H1 (cell line): ENCODE measurements at regions not wholly inside any gene's neighbourhood (a gene's known extent, or its start where the extent isn't known, plus 50 kb on each side); places are given as distances from the start of the nearest gene placed in this dataset.

ENCODE experiments used
- CTCF ChIA-PET: fragments of 300-600 bp; sonication (Branson Sonifier 250); formaldehyde crosslinking; loops from one replicate; lab custom pipeline; 2021; ENCODE audit not compliant: partially characterized antibody; lab: Charles Lee
- POLR2A ChIA-PET: fragments of 300-600 bp; sonication (Branson Sonifier 250); formaldehyde crosslinking; loops from one replicate; lab custom pipeline; 2021; ENCODE audit warnings: inconsistent platforms; ENCODE audit not compliant: partially characterized antibody; lab: Charles Lee
- DNase-seq, 2 experiments: peaks; one replicate each; pipeline versions ENCODE4 v3.0.0 to v3.0.0-alpha.2; 2010 to 2022; ENCODE audit warnings: low spot score in 2 of 2, low read depth in 1 of 2, mixed read lengths in 1 of 2
- FAIRE-seq: peaks from 2 replicates; lab custom pipeline; 2011; peaks lifted over from hg19 to GRCh38; lab: Jason Lieb, UNC
- H2AFZ ChIP-seq: 2 replicates; pipeline ENCODE4 v1.8.1; 2012; ENCODE audit warnings: low read length, inconsistent platforms
- H2AK5ac ChIP-seq: 2 replicates; pipeline ENCODE4 v1.6.1; 2013; ENCODE audit warnings: low read depth, low read length
- H2BK120ac ChIP-seq: replicated peaks from 2 replicates; pipeline ENCODE3; 2013; ENCODE audit warnings: low read depth, low read length, inconsistent platforms
- H2BK12ac ChIP-seq: 2 replicates; pipeline ENCODE4 v1.6.1; 2013; ENCODE audit warnings: low read depth, low read length
- H2BK15ac ChIP-seq: 2 replicates; pipeline ENCODE4 v1.6.1; 2013; ENCODE audit warnings: low read length
- H2BK20ac ChIP-seq: 2 replicates; pipeline ENCODE4 v1.6.1; 2013; ENCODE audit warnings: low read length
- H2BK5ac ChIP-seq: 2 replicates; pipeline ENCODE4 v1.6.1; 2013; ENCODE audit warnings: low read depth, low read length
- H3K14ac ChIP-seq: 2 replicates; pipeline ENCODE4 v1.6.1; 2013; ENCODE audit warnings: inconsistent platforms; ENCODE audit not compliant: insufficient read length
- H3K18ac ChIP-seq: 2 replicates; pipeline ENCODE4 v1.6.1; 2013; ENCODE audit warnings: low read length; ENCODE audit errors: extremely low read depth
- H3K23ac ChIP-seq: 2 replicates; pipeline ENCODE4 v1.6.1; 2013; ENCODE audit warnings: inconsistent platforms; ENCODE audit not compliant: insufficient read length
- H3K23me2 ChIP-seq: 2 replicates; pipeline ENCODE4 v1.6.1; 2013; ENCODE audit warnings: low read depth, low read length
- H3K27ac ChIP-seq: 2 replicates; pipeline ENCODE4 v1.6.1; 2011; ENCODE audit warnings: low read depth, low read length, inconsistent platforms
- H3K27me3 ChIP-seq, 4 experiments: replicated peaks in 1 of 4; 1 replicate in 1 of 4; 2 replicates in 3 of 4; pipeline versions ENCODE4 v1.6.1 to v1.8.1; 2011 to 2013; ENCODE audit warnings: low read length in 3 of 4, mild to moderate bottlenecking in 3 of 4, inconsistent platforms in 2 of 4, mixed read lengths in 2 of 4, moderate library complexity in 1 of 4; ENCODE audit not compliant: control insufficient read depth in 3 of 4, insufficient read depth in 3 of 4; ENCODE audit errors: extremely low read depth in 1 of 4
- H3K36me3 ChIP-seq, 4 experiments: 2 replicates each; pipeline versions ENCODE4 v1.6.1 to v1.8.1; 2011 to 2013; ENCODE audit warnings: mild to moderate bottlenecking in 4 of 4, low read length in 3 of 4, moderate library complexity in 2 of 4, control low read depth in 1 of 4, inconsistent platforms in 1 of 4; ENCODE audit not compliant: insufficient read depth in 4 of 4, control insufficient read depth in 2 of 4
- H3K4ac ChIP-seq: replicated peaks from 2 replicates; pipeline ENCODE3; 2013; ENCODE audit warnings: low read length, low read depth, mixed read lengths, inconsistent platforms; ENCODE audit not compliant: insufficient read length
- H3K4me1 ChIP-seq, 4 experiments: replicated peaks in 1 of 4; 1 replicate in 1 of 4; 2 replicates in 3 of 4; pipeline versions ENCODE4 v1.6.1 to v1.8.1; 2011 to 2013; ENCODE audit warnings: low read length in 3 of 4, inconsistent platforms in 2 of 4, mixed read lengths in 1 of 4; ENCODE audit not compliant: insufficient read depth in 4 of 4, control insufficient read depth in 3 of 4
- H3K4me2 ChIP-seq, 2 experiments: 2 replicates each; pipeline versions ENCODE4 v1.6.1 to v1.8.1; 2011 to 2013; ENCODE audit warnings: low read depth in 2 of 2, low read length in 2 of 2, control low read depth in 1 of 2, inconsistent platforms in 1 of 2, mild to moderate bottlenecking in 1 of 2; ENCODE audit not compliant: insufficient read depth in 1 of 2
- H3K4me3 ChIP-seq, 4 experiments: fragments of 200-600, 300-600 bp in 1 of 4; sonication (generic), shearing (Covaris generic), sonication (Bioruptor Twin) in 1 of 4; 2 replicates each; pipeline versions ENCODE4 v1.5.1 to v1.8.1; 2011 to 2016; ENCODE audit warnings: low read length in 4 of 4, low read depth in 3 of 4, control low read depth in 2 of 4, inconsistent platforms in 2 of 4, mild to moderate bottlenecking in 2 of 4, mixed read lengths in 1 of 4, moderate library complexity in 1 of 4; ENCODE audit not compliant: insufficient read depth in 2 of 4; ENCODE audit errors: extremely low read depth in 1 of 4
- H3K56ac ChIP-seq: replicated peaks from 2 replicates; pipeline ENCODE3; 2013; ENCODE audit warnings: low read depth, mild to moderate bottlenecking, mixed read lengths, low read length, inconsistent platforms; ENCODE audit not compliant: insufficient read length
- H3K79me1 ChIP-seq: 2 replicates; pipeline ENCODE4 v1.6.1; 2013; ENCODE audit warnings: low read depth, low read length, control low read depth
- H3K79me2 ChIP-seq, 2 experiments: 2 replicates each; pipeline versions ENCODE4 v1.6.1 to v1.8.1; 2012 to 2013; ENCODE audit warnings: low read length in 2 of 2, mild to moderate bottlenecking in 2 of 2, inconsistent platforms in 1 of 2; ENCODE audit not compliant: insufficient read depth in 2 of 2, control insufficient read depth in 1 of 2
- H3K9ac ChIP-seq, 4 experiments: replicated peaks in 1 of 4; 1 replicate in 1 of 4; 2 replicates in 3 of 4; pipeline versions ENCODE4 v1.6.1 to v1.8.1; 2011 to 2013; ENCODE audit warnings: low read depth in 3 of 4, low read length in 3 of 4, control low read depth in 2 of 4, mild to moderate bottlenecking in 2 of 4, moderate library complexity in 2 of 4, inconsistent platforms in 1 of 4; ENCODE audit errors: extremely low read depth in 1 of 4
- H3K9me3 ChIP-seq, 2 experiments: 2 replicates each; pipeline versions ENCODE4 v1.6.1 to v1.8.1; 2012 to 2013; ENCODE audit warnings: mild to moderate bottlenecking in 2 of 2, moderate library complexity in 2 of 2, control low read depth in 1 of 2, inconsistent platforms in 1 of 2, low read depth in 1 of 2, low read length in 1 of 2, mixed read lengths in 1 of 2; ENCODE audit not compliant: insufficient read depth in 2 of 2
- H4K20me1 ChIP-seq, 2 experiments: replicated peaks in 1 of 2; 2 replicates each; pipeline versions ENCODE3 to v1.8.1; 2011 to 2013; ENCODE audit warnings: inconsistent platforms in 2 of 2, low read length in 2 of 2, mild to moderate bottlenecking in 1 of 2; ENCODE audit not compliant: insufficient read depth in 2 of 2, control insufficient read depth in 1 of 2
- H4K5ac ChIP-seq: 2 replicates; pipeline ENCODE4 v1.6.1; 2013; ENCODE audit warnings: low read length, low read depth, mixed read lengths, inconsistent platforms; ENCODE audit not compliant: insufficient read length
- H4K8ac ChIP-seq: 2 replicates; pipeline ENCODE4 v1.8.0; 2013; ENCODE audit warnings: mild to moderate bottlenecking, moderate library complexity, low read length, inconsistent platforms; ENCODE audit not compliant: insufficient read depth; ENCODE audit errors: extremely low read depth
- H4K91ac ChIP-seq: replicated peaks from 2 replicates; pipeline ENCODE3; 2013; ENCODE audit warnings: low read length, mixed read lengths, inconsistent platforms; ENCODE audit not compliant: insufficient read length
- MAFK ChIP-seq: IDR thresholded peaks from 2 replicates; pipeline ENCODE4 v1.6.1; 2012; ENCODE audit warnings: low read depth, mild to moderate bottlenecking, improper control_type of control experiment, low read length
- WGBS, 2 experiments: shearing (Covaris generic) in 1 of 2; methylation state at CpG; one replicate each; pipeline versions ENCODE4 v1.1.6 to v1.1.7; 2013 to 2015; ENCODE audit warnings: low lambda C conversion rate in 2 of 2, mixed read lengths in 2 of 2, inconsistent platforms in 1 of 2, low coverage in 1 of 2, missing lambda C conversion rate in 1 of 2; ENCODE audit not compliant: insufficient replicate concordance in 2 of 2, insufficient coverage in 1 of 2, insufficient read length in 1 of 2; ENCODE audit errors: extremely low coverage in 1 of 2, missing lambda C conversion rate in 1 of 2; 5-methylcytosine and 5-hydroxymethylcytosine counted together

DNA sequence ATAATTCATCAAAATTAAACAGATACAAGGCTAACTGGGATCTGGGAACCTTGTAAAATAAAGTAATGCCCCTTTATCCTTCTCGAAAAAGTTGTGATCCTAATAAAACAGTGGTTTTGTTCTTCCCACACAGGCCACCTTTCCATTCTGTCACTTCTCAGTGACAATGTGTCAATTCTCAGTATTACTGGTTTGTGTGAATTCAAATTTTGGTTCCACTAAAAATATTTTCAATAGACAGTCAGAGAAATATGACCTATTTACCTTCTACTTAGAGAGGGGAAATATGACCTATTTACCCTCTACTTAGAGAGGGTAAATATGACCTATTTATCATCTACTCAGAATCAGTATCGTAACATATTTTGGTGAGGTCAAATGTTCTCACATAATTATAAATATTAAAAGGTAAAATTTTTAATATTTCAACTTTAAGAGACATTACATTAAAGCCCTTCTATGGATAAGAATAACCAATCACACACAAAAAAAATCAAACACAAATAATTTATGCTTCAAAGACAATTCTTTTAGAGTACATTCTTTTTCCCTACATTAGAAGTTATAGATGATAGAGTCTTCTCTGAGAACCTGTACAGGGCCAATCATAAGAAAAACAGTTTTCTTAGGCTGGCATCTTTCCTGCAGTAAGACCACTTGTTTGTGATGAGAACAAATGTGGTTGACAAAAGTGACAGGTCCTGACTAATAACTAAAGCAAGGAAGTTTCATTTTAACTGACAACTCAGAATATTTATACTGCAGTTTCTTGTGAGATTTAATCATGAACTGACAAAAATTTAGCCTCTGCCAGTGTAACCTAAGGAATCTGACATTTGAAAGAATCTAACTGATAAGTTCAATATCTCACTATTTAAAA is 323.3 kb downstream of the DIPK2A start:
- Histone ChIP-seq H3K9ac (no peak overlapping the region), H2BK120ac (no peak overlapping the region), H3K18ac (no peak overlapping the region), H2BK20ac (no peak overlapping the region), H3K79me2 (no peaks in the 10 kb centered on the region), H3K4me2 (no peak overlapping the region), H2AFZ (no peak overlapping the region), H2BK12ac (no peak overlapping the region), H4K8ac (no peak overlapping the region), H4K20me1 (no peaks in the 10 kb centered on the region), H3K27me3 (no peaks in the 10 kb centered on the region), H3K9me3 (no peaks in the 10 kb centered on the region), H2AK5ac (no peak overlapping the region), H3K79me1 (no peaks in the 10 kb centered on the region), H3K23me2 (no peaks in the 10 kb centered on the region), H2BK5ac (no peak overlapping the region), H3K4me3 (no peak overlapping the region), H4K91ac (no peak overlapping the region), H3K4me1 (no peaks in the 10 kb centered on the region), H3K27ac (no peak overlapping the region), H2BK15ac (no peak overlapping the region), H4K5ac (no peak overlapping the region), H3K14ac (no peak overlapping the region), H3K4ac (no peak overlapping the region), H3K36me3 (no peaks in the 10 kb centered on the region), H3K56ac (no peak overlapping the region), H3K23ac (no peak overlapping the region)
- FAIRE-seq = no peak
- 95% methylated on average over 2 of the region's 2 CpGs; no CpG with 5 or more reads in 1 of the 2 experiments for WGBS, 2 experiments
- POLR2A ChIA-PET = no interaction called here
- CTCF ChIA-PET = no interaction called here
- DNase-seq = no peak
- TF ChIP-seq MAFK = no peak
